Fibroblast of skin of back (primary cell): ENCODE measurements at regions not wholly inside any gene's neighbourhood (a gene's known extent, or its start where the extent isn't known, plus 50 kb on each side); places are given as distances from the start of the nearest gene placed in this dataset.
"Not testable (repeated sequence)": the region's sequence is repeated elsewhere in the genome, so short reads cannot be mapped to it uniquely, and the experiment has no call there.

Experiments used
- DNase-seq: peaks from one replicate; pipeline ENCODE4 v3.0.0-alpha.2; 2013

GRCh38 chr15:20261321-20262280 lies 280.0 kb downstream of the GOLGA6L6 start:
- not testable (repeated sequence) for DNase-seq

GRCh38 chr15:20260650-20261049 lies 280.9 kb downstream of the GOLGA6L6 start:
- DNase-seq, result not testable (repeated sequence)

- not testable (repeated sequence) for DNase-seq
Measured at GRCh38 chr15:20259559-20260190, 281.9 kb downstream of the GOLGA6L6 start.

GRCh38 chr15:20256394-20256793 lies 285.2 kb downstream of the GOLGA6L6 start:
- DNase-seq, result not testable (repeated sequence)

- not testable (repeated sequence) for DNase-seq
Measured at GRCh38 chr15:20255641-20256040, 286.0 kb downstream of the GOLGA6L6 start.

GRCh38 chr15:20253047-20253615 lies 288.5 kb downstream of the GOLGA6L6 start:
- DNase-seq, result not testable (repeated sequence)

GRCh38 chr15:20252040-20252439 lies 289.6 kb downstream of the GOLGA6L6 start:
- DNase-seq, result not testable (repeated sequence)

GRCh38 chr15:20251214-20252005 lies 290.2 kb downstream of the GOLGA6L6 start:
- DNase-seq, result not testable (repeated sequence)

- DNase-seq, result not testable (repeated sequence)
Measured at GRCh38 chr15:20250206-20250605, 291.4 kb downstream of the GOLGA6L6 start.

- DNase-seq, result not testable (repeated sequence)
Measured at GRCh38 chr15:20249677-20249970, 292.0 kb downstream of the GOLGA6L6 start.

GRCh38 chr15:20248434-20248833 lies 293.2 kb downstream of the GOLGA6L6 start:
- DNase-seq, result not testable (repeated sequence)

GRCh38 chr15:20247137-20247536 lies 294.5 kb downstream of the GOLGA6L6 start:
- DNase-seq, result not testable (repeated sequence)

- DNase-seq, result not testable (repeated sequence)
Measured at GRCh38 chr15:20246624-20247023, 295.0 kb downstream of the GOLGA6L6 start.

- DNase-seq, result not testable (repeated sequence)
Measured at GRCh38 chr15:20245856-20246255, 295.7 kb downstream of the GOLGA6L6 start.

- not testable (repeated sequence) for DNase-seq
Measured at GRCh38 chr15:20244792-20245191, 296.8 kb downstream of the GOLGA6L6 start.

- not testable (repeated sequence) for DNase-seq
Measured at GRCh38 chr15:20243486-20244240, 297.9 kb downstream of the GOLGA6L6 start.

- DNase-seq, result not testable (repeated sequence)
Measured at GRCh38 chr15:20240366-20240917, 301.2 kb downstream of the GOLGA6L6 start.

- DNase-seq, result not testable (repeated sequence)
Measured at GRCh38 chr15:20239186-20239585, 302.4 kb downstream of the GOLGA6L6 start.

GRCh38 chr15:20237256-20238020 lies 304.2 kb downstream of the GOLGA6L6 start:
- not testable (repeated sequence) for DNase-seq

GRCh38 chr15:20235728-20236127 lies 305.9 kb downstream of the GOLGA6L6 start:
- DNase-seq, result not testable (repeated sequence)
